WI38 (cell line): ENCODE measurements at regions not wholly inside any gene's neighbourhood (a gene's known extent, or its start where the extent isn't known, plus 50 kb on each side); places are given as distances from the start of the nearest gene placed in this dataset.

Source experiments
- H3K4me3 ChIP-seq: 2 replicates; pipeline ENCODE4 v1.5.1; 2011; ENCODE audit warnings: low read depth, mild to moderate bottlenecking, control low read depth, low read length
- TF ChIP-seq, protein P1 (sequence below): IDR thresholded peaks from 2 replicates; pipeline ENCODE4 v1.5.1; 2012; ENCODE audit warnings: low read depth, mild to moderate bottlenecking, control low read depth, low read length

GRCh38 chr7:131203291-131203976, 124.2 kb upstream of the MKLN1 start:
- TF ChIP-seq, protein P1, sequence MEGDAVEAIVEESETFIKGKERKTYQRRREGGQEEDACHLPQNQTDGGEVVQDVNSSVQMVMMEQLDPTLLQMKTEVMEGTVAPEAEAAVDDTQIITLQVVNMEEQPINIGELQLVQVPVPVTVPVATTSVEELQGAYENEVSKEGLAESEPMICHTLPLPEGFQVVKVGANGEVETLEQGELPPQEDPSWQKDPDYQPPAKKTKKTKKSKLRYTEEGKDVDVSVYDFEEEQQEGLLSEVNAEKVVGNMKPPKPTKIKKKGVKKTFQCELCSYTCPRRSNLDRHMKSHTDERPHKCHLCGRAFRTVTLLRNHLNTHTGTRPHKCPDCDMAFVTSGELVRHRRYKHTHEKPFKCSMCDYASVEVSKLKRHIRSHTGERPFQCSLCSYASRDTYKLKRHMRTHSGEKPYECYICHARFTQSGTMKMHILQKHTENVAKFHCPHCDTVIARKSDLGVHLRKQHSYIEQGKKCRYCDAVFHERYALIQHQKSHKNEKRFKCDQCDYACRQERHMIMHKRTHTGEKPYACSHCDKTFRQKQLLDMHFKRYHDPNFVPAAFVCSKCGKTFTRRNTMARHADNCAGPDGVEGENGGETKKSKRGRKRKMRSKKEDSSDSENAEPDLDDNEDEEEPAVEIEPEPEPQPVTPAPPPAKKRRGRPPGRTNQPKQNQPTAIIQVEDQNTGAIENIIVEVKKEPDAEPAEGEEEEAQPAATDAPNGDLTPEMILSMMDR = no peak
- H3K4me3 ChIP-seq = no peak overlapping the region

- TF ChIP-seq, protein P1 = no peak
- H3K4me3 ChIP-seq = no peak overlapping the region
These were observed 118.9 kb upstream of the MKLN1 start for GRCh38 chr7:131208777-131209176.

DNA sequence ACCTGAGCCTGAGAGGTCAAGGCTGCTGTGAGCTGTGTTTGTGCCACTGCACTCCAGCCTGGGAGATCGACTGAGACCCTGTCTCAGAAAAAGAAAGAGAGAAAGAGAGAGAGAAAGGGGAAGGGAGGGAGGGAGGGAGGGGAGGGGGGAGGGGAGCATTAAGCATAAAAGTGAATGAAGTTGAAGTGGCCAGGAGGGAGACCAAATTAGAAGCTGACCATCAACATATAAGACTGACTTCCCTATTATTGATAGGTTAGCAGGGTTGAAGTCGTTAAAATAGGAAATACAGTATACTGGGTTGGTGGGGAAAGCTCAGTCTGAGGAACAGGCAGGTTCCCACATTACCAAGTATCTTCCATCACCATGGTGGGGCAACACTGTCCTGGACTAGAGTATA, 117.1 kb upstream of the MKLN1 start:
- TF ChIP-seq, protein P1 = no peak
- no peak overlapping the region for H3K4me3 ChIP-seq

DNA sequence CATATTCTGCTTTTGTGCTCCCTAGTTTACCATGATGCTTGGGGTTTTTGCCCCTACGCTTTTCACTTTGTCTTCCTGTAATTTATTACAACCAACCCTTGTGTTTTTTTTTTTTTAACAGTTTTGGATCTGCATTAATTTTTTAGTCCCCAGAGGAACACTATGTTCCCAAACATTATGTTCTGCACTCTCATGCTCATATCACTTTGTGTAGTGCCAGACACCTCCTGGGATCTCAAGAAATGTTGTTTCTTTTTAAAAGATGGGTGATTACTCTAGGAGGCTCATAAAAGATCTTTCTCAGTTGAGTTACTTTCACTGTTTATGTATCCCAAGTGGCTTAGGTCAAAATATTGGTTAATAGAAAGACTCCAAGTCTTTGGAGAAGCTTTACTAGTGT, 116.2 kb upstream of the MKLN1 start:
- TF ChIP-seq, protein P1 = no peak
- no peak overlapping the region for H3K4me3 ChIP-seq

GRCh38 chr7:131212114-131212513, 115.6 kb upstream of the MKLN1 start:
- TF ChIP-seq, protein P1 = no peak
- no peak overlapping the region for H3K4me3 ChIP-seq

- H3K4me3 ChIP-seq = no peak overlapping the region
- TF ChIP-seq, protein P1 = no peak
These were observed 108.9 kb upstream of the MKLN1 start for GRCh38 chr7:131218727-131219128.

DNA sequence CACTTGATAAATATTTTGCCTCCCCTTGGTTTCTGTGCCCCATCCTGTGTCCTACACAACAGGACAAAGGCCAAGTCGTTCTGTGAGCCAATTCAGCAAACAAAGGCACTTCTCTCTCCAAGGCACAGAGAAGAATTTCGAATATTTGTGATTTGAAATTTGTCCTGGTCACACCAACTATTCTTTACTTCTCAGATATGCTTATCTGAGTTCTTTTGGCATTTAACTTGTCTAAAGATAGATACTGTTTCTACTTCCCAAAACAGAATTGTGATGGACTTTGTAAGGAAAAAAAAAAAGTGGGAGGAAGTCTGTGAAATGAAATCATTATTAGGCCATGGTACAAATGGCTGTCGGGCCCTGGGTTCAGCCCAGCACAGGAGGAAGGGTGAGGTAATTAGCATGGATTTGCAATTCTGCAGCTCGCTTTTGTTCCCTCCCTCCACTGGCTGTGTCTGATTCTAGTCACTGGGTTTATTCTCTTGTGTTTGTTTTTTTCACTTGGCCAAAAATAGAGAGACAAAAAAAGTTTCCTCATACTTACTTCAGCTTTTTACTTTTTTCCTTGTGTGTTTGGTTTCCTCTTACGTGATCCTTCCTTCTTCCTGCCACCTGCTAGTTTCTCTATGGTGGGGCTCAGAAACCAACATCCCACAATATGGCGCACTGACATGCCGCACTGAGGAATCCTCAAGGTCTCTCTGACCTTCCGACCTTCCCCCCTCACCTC, 108.2 kb upstream of the MKLN1 start:
- TF ChIP-seq, protein P1 = no peak
- no peak overlapping the region for H3K4me3 ChIP-seq
